ENCODE measurements at regions not wholly inside any gene's neighbourhood (a gene's known extent, or its start where the extent isn't known, plus 50 kb on each side); places are given as distances from the start of the nearest gene placed in this dataset.

DNA sequence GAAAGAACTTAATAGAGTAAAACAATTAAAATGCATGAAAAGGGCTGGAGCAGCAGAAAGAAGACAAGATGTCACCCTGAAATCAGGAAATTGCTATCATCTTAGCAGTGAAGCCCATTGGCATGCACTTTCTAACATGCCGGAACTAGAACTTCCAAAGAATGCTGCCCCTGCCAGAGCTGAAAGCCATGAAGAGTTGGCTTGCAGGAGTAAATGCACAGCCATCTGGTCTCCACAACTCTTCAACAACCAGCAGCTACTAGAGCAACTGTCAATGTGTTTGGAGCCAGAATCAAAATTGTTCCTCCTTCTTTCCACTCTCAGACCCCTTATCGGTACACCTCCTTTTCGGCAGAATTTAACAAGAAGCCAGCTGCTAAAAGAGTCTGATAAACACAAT lies 414.1 kb downstream of the KCNH5 start:
- 82 to 87% methylated on average over 3 of the region's 3 CpGs for WGBS, 2 donors

DNA sequence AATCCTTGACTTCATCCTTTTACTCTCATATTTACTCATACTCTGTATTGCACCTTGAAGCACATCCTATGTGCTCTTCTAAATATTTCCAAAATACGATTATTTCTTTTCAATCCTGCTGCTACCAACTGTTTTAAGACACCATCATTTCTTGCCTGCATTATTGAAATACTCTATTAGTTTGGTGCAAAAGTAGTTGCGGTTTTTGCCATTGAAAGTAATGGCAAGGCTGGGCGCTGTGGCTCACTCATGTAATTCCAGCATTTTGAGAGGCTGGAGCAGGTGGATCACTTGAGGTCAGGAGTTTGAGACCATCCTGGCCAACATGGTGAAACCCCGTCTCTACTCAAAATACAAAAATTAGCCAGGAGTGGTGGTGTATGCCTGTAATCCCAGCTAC lies 412.5 kb downstream of the KCNH5 start:
- no peak for DNase-seq
- Histone ChIP-seq H3K9me3 (ENCODE audit: control insufficient read depth, low read length) (no peaks in the 10 kb centered on the region), H3K27me3 (ENCODE audit: control insufficient read depth in 1 of 2, insufficient read depth in 2 of 2, low read length in 1 of 2) (peaks cover 0 to 3% of the 10 kb centered on the region in 2 donors), H3K27ac (ENCODE audit: low read depth in 1 of 2, low read length in 2 of 2) (no peak overlapping the region), H3K4me3 (ENCODE audit: low read length in 2 of 2) (no peak overlapping the region), H3K36me3 (ENCODE audit: control insufficient read depth in 1 of 2, insufficient read depth in 2 of 2, low read length in 1 of 2) (no peaks in the 10 kb centered on the region), H3K4me1 (ENCODE audit: control insufficient read depth in 1 of 2, insufficient read depth in 2 of 2, low read length in 2 of 2) (no peaks in the 10 kb centered on the region)
- WGBS, 2 donors: 85 to 86% methylated on average over 4 of the region's 4 CpGs
- intact Hi-C loops (cut with DNase I): no loop called here
- no peak for ATAC-seq (ENCODE audit: low FRiP score)

More for the DNA sequence above, 414.1 kb downstream of the KCNH5 start:
- Histone ChIP-seq H3K27me3 (ENCODE audit: control insufficient read depth in 1 of 2, insufficient read depth in 2 of 2, low read length in 1 of 2) (peaks cover 0 to 4% of the 10 kb centered on the region in 2 donors), H3K4me3 (ENCODE audit: low read length in 2 of 2) (no peak overlapping the region), H3K36me3 (ENCODE audit: control insufficient read depth in 1 of 2, insufficient read depth in 2 of 2, low read length in 1 of 2) (no peaks in the 10 kb centered on the region), H3K4me1 (ENCODE audit: control insufficient read depth in 1 of 2, insufficient read depth in 2 of 2, low read length in 2 of 2) (no peaks in the 10 kb centered on the region), H3K27ac (ENCODE audit: low read depth in 1 of 2, low read length in 2 of 2) (no peak overlapping the region), H3K9me3 (ENCODE audit: control insufficient read depth, low read length) (no peaks in the 10 kb centered on the region)
- intact Hi-C loops (cut with DNase I): no loop called here
- no peak for DNase-seq
- ATAC-seq (ENCODE audit: low FRiP score): no peak

DNA sequence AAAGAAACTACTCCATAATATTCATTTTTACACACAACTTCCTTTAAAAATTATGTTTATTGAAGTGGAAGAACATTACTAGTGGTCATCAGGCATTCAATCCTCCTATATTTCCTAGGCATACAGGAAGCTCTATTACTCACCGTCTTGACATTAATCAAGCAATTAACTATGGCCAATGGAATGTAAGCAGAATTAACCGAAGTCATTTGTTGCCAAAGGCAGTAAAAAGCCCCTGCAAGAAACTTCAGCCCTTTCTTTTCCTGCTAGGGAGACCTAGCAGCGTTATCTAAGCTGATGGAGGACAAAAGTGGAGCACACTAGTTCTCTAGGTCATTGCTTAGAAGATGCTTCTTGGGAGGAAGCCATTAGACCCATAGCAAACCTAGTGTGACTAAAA lies 399.6 kb downstream of the KCNH5 start:
- intact Hi-C loops (cut with DNase I): no loop called here
- no peak overlapping the region for H3K4me3 ChIP-seq (ENCODE audit: low read length in 2 of 2)
- DNase-seq (no peak), ATAC-seq (ENCODE audit: low FRiP score) (no peak)
- no peaks in the 10 kb centered on the region for H3K36me3 ChIP-seq (ENCODE audit: control insufficient read depth in 1 of 2, insufficient read depth in 2 of 2, low read length in 1 of 2)
- 54 to 61% methylated on average over 3 of the region's 3 CpGs for WGBS, 2 donors
- no peaks in the 10 kb centered on the region for H3K27me3 ChIP-seq (ENCODE audit: control insufficient read depth in 1 of 2, insufficient read depth in 2 of 2, low read length in 1 of 2)
- H3K27ac ChIP-seq (ENCODE audit: low read depth in 1 of 2, low read length in 2 of 2): no peak overlapping the region
- no peaks in the 10 kb centered on the region for H3K9me3 ChIP-seq (ENCODE audit: control insufficient read depth, low read length)
- no peaks in the 10 kb centered on the region for H3K4me1 ChIP-seq (ENCODE audit: control insufficient read depth in 1 of 2, insufficient read depth in 2 of 2, low read length in 2 of 2)

Data from aorta (tissue), 5 donors.